ENCODE measurements at regions not wholly inside any gene's neighbourhood (a gene's known extent, or its start where the extent isn't known, plus 50 kb on each side); places are given as distances from the start of the nearest gene placed in this dataset.

- ChIA-PET POLR2A (no interaction called here), CTCF (interaction anchor here (1.2 kb wide), 1 partner anchor 37 kb away, joined by 3 read pairs; no protein-coding TSS in a partner anchor)
- no peak for TF ChIP-seq CTCF (IDR thresholded peaks at IDR 0.05; ENCODE audit: control extremely low read depth, extremely low read depth, low read depth, missing control alignments)
- no peak for DNase-seq (ENCODE audit: extremely low spot score)
Measured at GRCh38 chr10:125389648-125390047, 229.3 kb upstream of the CTBP2 start.

GRCh38 chr10:125379592-125379991 is 219.2 kb upstream of the CTBP2 start:
- ChIA-PET POLR2A (no interaction called here), CTCF (interaction anchor here (0.7 kb wide), 1 partner anchor 15 kb away, joined by 3 read pairs; no protein-coding TSS in a partner anchor)
- no peak for DNase-seq (ENCODE audit: extremely low spot score)
- TF ChIP-seq CTCF (IDR thresholded peaks at IDR 0.05; ENCODE audit: control extremely low read depth, extremely low read depth, low read depth, missing control alignments), result no peak

- ChIA-PET POLR2A (no interaction called here), CTCF (interaction anchor here (1.0 to 2.0 kb wide), 3 partner anchors 9 to 29 kb away, joined by 3 to 6 read pairs (median 3); no protein-coding TSS in a partner anchor)
- no peak for TF ChIP-seq CTCF (IDR thresholded peaks at IDR 0.05; ENCODE audit: control extremely low read depth, extremely low read depth, low read depth, missing control alignments)
- no peak for DNase-seq (ENCODE audit: extremely low spot score)
Measured at GRCh38 chr10:125377368-125377767, 217.0 kb upstream of the CTBP2 start.

GRCh38 chr10:125375210-125375609 is 214.8 kb upstream of the CTBP2 start:
- ChIA-PET CTCF (no interaction called here), POLR2A (no interaction called here)
- DNase-seq (ENCODE audit: extremely low spot score), result no peak
- no peak for TF ChIP-seq CTCF (IDR thresholded peaks at IDR 0.05; ENCODE audit: control extremely low read depth, extremely low read depth, low read depth, missing control alignments)

GRCh38 chr10:125373546-125373945 is 213.2 kb upstream of the CTBP2 start:
- ChIA-PET CTCF (no interaction called here), POLR2A (no interaction called here)
- no peak for DNase-seq (ENCODE audit: extremely low spot score)
- TF ChIP-seq CTCF (IDR thresholded peaks at IDR 0.05; ENCODE audit: control extremely low read depth, extremely low read depth, low read depth, missing control alignments), result no peak

GRCh38 chr10:125370578-125370977 is 210.2 kb upstream of the CTBP2 start:
- ChIA-PET CTCF (no interaction called here), POLR2A (no interaction called here)
- TF ChIP-seq CTCF (IDR thresholded peaks at IDR 0.05; ENCODE audit: control extremely low read depth, extremely low read depth, low read depth, missing control alignments), result no peak

More at GRCh38 chr10:125370578-125370977, 210.2 kb upstream of the CTBP2 start:
- no peak for DNase-seq (ENCODE audit: extremely low spot score)

Data from GM10248 (cell line).